ENCODE measurements at regions not wholly inside any gene's neighbourhood (a gene's known extent, or its start where the extent isn't known, plus 50 kb on each side); places are given as distances from the start of the nearest gene placed in this dataset.

- no peak for TF ChIP-seq SIN3A (IDR thresholded peaks at IDR 0.05; ENCODE audit: borderline replicate concordance, insufficient read depth, low read length)
- TF ChIP-seq TAF1 (IDR thresholded peaks at IDR 0.05; ENCODE audit: borderline replicate concordance, insufficient read depth, low read length), result no peak
- no peak for TF ChIP-seq POLR2AphosphoS5 (IDR thresholded peaks at IDR 0.05; ENCODE audit: low read depth, low read length)
- TF ChIP-seq FOXP2 (optimal IDR thresholded peaks at IDR 0.05; ENCODE audit: borderline replicate concordance, extremely low read depth, extremely low read length, insufficient read depth), result no peak
- TF ChIP-seq REST (IDR thresholded peaks at IDR 0.05; ENCODE audit: insufficient read depth in 1 of 2, low read depth in 2 of 2, low read length in 2 of 2), result no peak
Observed at GRCh38 chr13:21837288-21837687, 166.4 kb downstream of the FGF9 start.

GRCh38 chr13:21837841-21838551 lies 167.1 kb downstream of the FGF9 start:
- TF ChIP-seq SIN3A (IDR thresholded peaks at IDR 0.05; ENCODE audit: borderline replicate concordance, insufficient read depth, low read length) (no peak), REST (IDR thresholded peaks at IDR 0.05; ENCODE audit: insufficient read depth in 1 of 2, low read depth in 2 of 2, low read length in 2 of 2) (no peak), POLR2AphosphoS5 (IDR thresholded peaks at IDR 0.05; ENCODE audit: low read depth, low read length) (no peak), FOXP2 (optimal IDR thresholded peaks at IDR 0.05; ENCODE audit: borderline replicate concordance, extremely low read depth, extremely low read length, insufficient read depth) (no peak), TAF1 (IDR thresholded peaks at IDR 0.05; ENCODE audit: borderline replicate concordance, insufficient read depth, low read length) (no peak)

- TF ChIP-seq REST (IDR thresholded peaks at IDR 0.05; ENCODE audit: insufficient read depth in 1 of 2, low read depth in 2 of 2, low read length in 2 of 2) (no peak), POLR2AphosphoS5 (IDR thresholded peaks at IDR 0.05; ENCODE audit: low read depth, low read length) (no peak), SIN3A (IDR thresholded peaks at IDR 0.05; ENCODE audit: borderline replicate concordance, insufficient read depth, low read length) (no peak), FOXP2 (optimal IDR thresholded peaks at IDR 0.05; ENCODE audit: borderline replicate concordance, extremely low read depth, extremely low read length, insufficient read depth) (no peak), TAF1 (IDR thresholded peaks at IDR 0.05; ENCODE audit: borderline replicate concordance, insufficient read depth, low read length) (no peak)
Observed at GRCh38 chr13:21846605-21847004, 175.7 kb downstream of the FGF9 start.

- TF ChIP-seq REST (IDR thresholded peaks at IDR 0.05; ENCODE audit: insufficient read depth in 1 of 2, low read depth in 2 of 2, low read length in 2 of 2), result no peak
- TF ChIP-seq TAF1 (IDR thresholded peaks at IDR 0.05; ENCODE audit: borderline replicate concordance, insufficient read depth, low read length), result no peak
- TF ChIP-seq POLR2AphosphoS5 (IDR thresholded peaks at IDR 0.05; ENCODE audit: low read depth, low read length), result no peak
- no peak for TF ChIP-seq SIN3A (IDR thresholded peaks at IDR 0.05; ENCODE audit: borderline replicate concordance, insufficient read depth, low read length)
- no peak for TF ChIP-seq FOXP2 (optimal IDR thresholded peaks at IDR 0.05; ENCODE audit: borderline replicate concordance, extremely low read depth, extremely low read length, insufficient read depth)
Observed at GRCh38 chr13:21849323-21849722, 178.4 kb downstream of the FGF9 start.
